Activated B cell treated with CpG ODN at 0.5 μM for 24 hours (primary cell): ENCODE measurements at regions not wholly inside any gene's neighbourhood (a gene's known extent, or its start where the extent isn't known, plus 50 kb on each side); places are given as distances from the start of the nearest gene placed in this dataset.
"Not testable (repeated sequence)": the region's sequence is repeated elsewhere in the genome, so short reads cannot be mapped to it uniquely, and the experiment has no call there.

Experiments used
- ATAC-seq: fragments of 200-7000 bp; cut with Tn5 transposase; one replicate; pipeline ENCODE4 v1.10.0; 2021; ENCODE audit warnings: low read depth, mild to moderate bottlenecking, moderate library complexity
- CTCF ChIA-PET: fragments of 350-600 bp; sonication (Branson Sonifier 250); formaldehyde crosslinking; loops from one replicate; lab custom pipeline; 2021; ENCODE audit warnings: antibody characterized with exemption; lab: Charles Lee
- POLR2A ChIA-PET: fragments of 350-600 bp; sonication (Branson Sonifier 250); formaldehyde crosslinking; loops from one replicate; lab custom pipeline; 2021; ENCODE audit warnings: antibody characterized with exemption; lab: Charles Lee
- DNase-seq: peaks from one replicate; pipeline ENCODE4 v3.0.0; 2022
- H3K27ac Mint-ChIP-seq: one replicate; pipeline ENCODE4 v1.8.0; 2020; ENCODE audit warnings: mixed read lengths
- H3K27me3 Mint-ChIP-seq: one replicate; pipeline ENCODE4 v1.8.0; 2021; ENCODE audit warnings: mixed read lengths
- H3K36me3 Mint-ChIP-seq: one replicate; pipeline ENCODE4 v1.8.0; 2021; ENCODE audit warnings: low read depth, mixed read lengths
- H3K4me1 Mint-ChIP-seq: one replicate; pipeline ENCODE4 v1.8.0; 2021; ENCODE audit warnings: mixed read lengths
- H3K4me3 Mint-ChIP-seq: one replicate; pipeline ENCODE4 v1.8.0; 2020; ENCODE audit warnings: mild to moderate bottlenecking, mixed read lengths
- H3K9me3 Mint-ChIP-seq: one replicate; pipeline ENCODE4 v1.8.0; 2020; ENCODE audit warnings: mixed read lengths
- intact Hi-C: fragments of 100-400 bp; cut with micrococcal nuclease; formaldehyde crosslinking; loops from one replicate; pipeline ENCODE4 v1.15.1; 2024
- TF ChIP-seq, protein P1 (sequence below): fragments of 200-600 bp; IDR thresholded peaks from one replicate; pipeline ENCODE4 v1.8.0; 2022; ENCODE audit warnings: antibody characterized with exemption, mild to moderate bottlenecking

DNA sequence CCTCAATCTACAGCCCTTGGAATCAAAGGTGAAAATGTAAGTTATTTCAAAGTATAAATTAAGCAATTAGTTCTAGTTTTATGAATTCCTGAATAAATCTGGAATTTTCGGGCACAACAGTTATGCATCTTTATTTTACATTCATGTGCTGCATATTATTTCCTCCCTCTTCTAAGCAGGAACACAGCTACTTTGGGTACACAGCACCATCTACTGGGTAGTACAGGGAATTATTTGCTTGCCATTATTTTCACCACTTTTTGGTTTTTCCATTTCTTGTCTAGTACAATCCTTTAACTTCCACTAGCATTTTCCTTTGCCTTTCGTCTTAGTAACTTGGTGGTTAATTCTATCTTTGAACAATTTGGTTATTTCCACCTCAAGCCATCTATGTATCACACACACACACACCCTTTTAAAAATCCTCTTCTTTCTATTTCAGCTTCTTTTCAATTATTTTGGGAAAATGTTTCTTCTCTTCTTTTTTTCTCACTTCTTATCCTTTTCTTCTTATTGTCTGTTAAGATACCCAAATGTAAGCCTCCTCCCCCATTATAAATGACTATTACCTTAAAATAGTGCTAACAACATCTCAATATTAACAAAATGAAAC, 451.0 kb downstream of the MFSD1 start:
- no peak overlapping the region for H3K27ac Mint-ChIP-seq

DNA sequence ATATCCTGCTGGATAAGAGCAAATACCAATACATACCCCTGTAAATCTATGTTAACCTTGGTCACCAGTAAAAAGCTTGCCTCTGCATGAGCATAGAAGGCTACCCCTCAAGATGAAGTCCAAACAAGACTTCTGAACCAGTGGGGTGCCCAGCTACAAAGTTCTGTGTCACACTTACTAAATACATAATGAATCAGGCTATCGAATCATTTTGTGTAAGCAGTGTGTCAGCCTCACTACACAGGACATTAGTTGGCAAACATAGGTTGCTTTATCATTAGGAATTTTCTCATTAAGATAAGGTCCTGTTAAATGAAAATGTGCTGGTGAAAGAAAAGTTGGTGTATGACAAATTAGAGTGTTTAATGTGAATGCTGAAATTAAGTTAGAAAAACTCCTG, 452.0 kb downstream of the MFSD1 start:
- intact Hi-C loops, result no loop called here
- H3K4me1 Mint-ChIP-seq, result no peaks in the 10 kb centered on the region
- peaks cover 2% of the 10 kb centered on the region for H3K36me3 Mint-ChIP-seq
- H3K27me3 Mint-ChIP-seq, result peaks cover 18% of the 10 kb centered on the region
- ATAC-seq (no peak), DNase-seq (no peak)
- CTCF ChIA-PET, result interaction anchor here (1.3 to 1.9 kb wide), 2 partner anchors 123 to 408 kb away, joined by 3 to 4 read pairs; no protein-coding TSS in a partner anchor
- no peak overlapping the region for H3K27ac Mint-ChIP-seq
- TF ChIP-seq, protein P1, sequence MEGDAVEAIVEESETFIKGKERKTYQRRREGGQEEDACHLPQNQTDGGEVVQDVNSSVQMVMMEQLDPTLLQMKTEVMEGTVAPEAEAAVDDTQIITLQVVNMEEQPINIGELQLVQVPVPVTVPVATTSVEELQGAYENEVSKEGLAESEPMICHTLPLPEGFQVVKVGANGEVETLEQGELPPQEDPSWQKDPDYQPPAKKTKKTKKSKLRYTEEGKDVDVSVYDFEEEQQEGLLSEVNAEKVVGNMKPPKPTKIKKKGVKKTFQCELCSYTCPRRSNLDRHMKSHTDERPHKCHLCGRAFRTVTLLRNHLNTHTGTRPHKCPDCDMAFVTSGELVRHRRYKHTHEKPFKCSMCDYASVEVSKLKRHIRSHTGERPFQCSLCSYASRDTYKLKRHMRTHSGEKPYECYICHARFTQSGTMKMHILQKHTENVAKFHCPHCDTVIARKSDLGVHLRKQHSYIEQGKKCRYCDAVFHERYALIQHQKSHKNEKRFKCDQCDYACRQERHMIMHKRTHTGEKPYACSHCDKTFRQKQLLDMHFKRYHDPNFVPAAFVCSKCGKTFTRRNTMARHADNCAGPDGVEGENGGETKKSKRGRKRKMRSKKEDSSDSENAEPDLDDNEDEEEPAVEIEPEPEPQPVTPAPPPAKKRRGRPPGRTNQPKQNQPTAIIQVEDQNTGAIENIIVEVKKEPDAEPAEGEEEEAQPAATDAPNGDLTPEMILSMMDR, result no peak
- no peak overlapping the region for H3K4me3 Mint-ChIP-seq
- H3K9me3 Mint-ChIP-seq, result peaks cover 22% of the 10 kb centered on the region
- POLR2A ChIA-PET, result no interaction called here

More for the DNA sequence above, 451.0 kb downstream of the MFSD1 start:
- TF ChIP-seq, protein P1, result no peak
- H3K4me1 Mint-ChIP-seq, result no peaks in the 10 kb centered on the region
- peaks cover 2% of the 10 kb centered on the region for H3K36me3 Mint-ChIP-seq
- ChIA-PET CTCF (no interaction called here), POLR2A (no interaction called here)
- H3K9me3 Mint-ChIP-seq, result peaks cover 22% of the 10 kb centered on the region
- no peak overlapping the region for H3K4me3 Mint-ChIP-seq
- intact Hi-C loops, result no loop called here
- peaks cover 17% of the 10 kb centered on the region for H3K27me3 Mint-ChIP-seq
- ATAC-seq (no peak), DNase-seq (no peak)

DNA sequence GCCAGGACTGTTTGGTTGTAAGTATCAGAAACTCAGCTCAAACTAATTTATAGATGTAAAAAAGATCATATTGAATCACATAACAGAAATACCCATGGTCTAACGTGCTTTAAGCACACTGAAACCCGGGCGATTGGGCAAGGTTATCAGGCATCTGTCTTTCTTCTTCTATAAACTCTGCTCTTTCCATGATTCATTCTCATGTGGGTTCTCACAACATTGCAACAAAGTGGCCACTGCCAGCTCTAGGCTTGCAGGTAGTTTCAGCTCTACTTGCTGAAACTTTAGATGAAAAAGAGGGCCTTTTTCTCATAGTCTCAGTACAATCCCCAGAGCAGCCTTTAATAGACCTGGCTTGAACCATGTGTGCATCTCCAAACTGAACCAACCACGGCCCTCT, 456.1 kb downstream of the MFSD1 start:
- Mint-ChIP-seq H3K27me3 (peaks cover 15% of the 10 kb centered on the region), H3K4me1 (no peaks in the 10 kb centered on the region), H3K27ac (no peak overlapping the region), H3K4me3 (no peak overlapping the region), H3K9me3 (peaks cover 8% of the 10 kb centered on the region), H3K36me3 (peaks cover 2% of the 10 kb centered on the region)
- TF ChIP-seq, protein P1, result no peak
- ChIA-PET CTCF (interaction anchor here (1.2 to 5.6 kb wide), 4 partner anchors 9 to 414 kb away, joined by 3 to 59 read pairs (median 10); no protein-coding TSS in a partner anchor), POLR2A (no interaction called here)
- ATAC-seq, result no peak
- intact Hi-C loops, result no loop called here
- DNase-seq, result no peak

DNA sequence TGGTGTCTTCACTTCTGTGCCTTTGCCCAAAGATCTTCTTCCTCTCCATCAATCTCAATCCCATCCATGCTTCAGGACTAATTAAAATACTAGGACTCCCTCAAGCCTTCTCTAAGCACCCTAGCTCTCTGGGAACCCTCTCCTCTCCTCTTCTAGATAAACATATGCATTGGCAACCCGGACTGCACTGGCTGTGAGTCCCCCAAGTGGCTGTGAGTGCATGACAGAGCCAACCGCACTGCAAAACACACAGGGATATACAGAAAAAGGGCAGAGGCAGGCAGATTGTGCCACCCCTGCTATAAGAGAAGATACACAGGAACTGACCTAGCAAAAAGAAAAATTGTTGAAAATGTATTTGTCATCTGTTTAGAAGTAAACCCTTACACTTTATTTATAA, 457.1 kb downstream of the MFSD1 start:
- peaks cover 12% of the 10 kb centered on the region for H3K27me3 Mint-ChIP-seq
- H3K9me3 Mint-ChIP-seq, result no peaks in the 10 kb centered on the region
- ATAC-seq (no peak), DNase-seq (no peak)
- ChIA-PET POLR2A (no interaction called here), CTCF (interaction anchor here (0.6 to 5.6 kb wide), 8 partner anchors 9 to 748 kb away, joined by 3 to 59 read pairs (median 5); no protein-coding TSS in a partner anchor)
- H3K27ac Mint-ChIP-seq, result no peak overlapping the region
- no peaks in the 10 kb centered on the region for H3K4me1 Mint-ChIP-seq
- no peak overlapping the region for H3K4me3 Mint-ChIP-seq
- TF ChIP-seq, protein P1, result no peak
- intact Hi-C loops, result no loop called here
- H3K36me3 Mint-ChIP-seq, result no peaks in the 10 kb centered on the region

DNA sequence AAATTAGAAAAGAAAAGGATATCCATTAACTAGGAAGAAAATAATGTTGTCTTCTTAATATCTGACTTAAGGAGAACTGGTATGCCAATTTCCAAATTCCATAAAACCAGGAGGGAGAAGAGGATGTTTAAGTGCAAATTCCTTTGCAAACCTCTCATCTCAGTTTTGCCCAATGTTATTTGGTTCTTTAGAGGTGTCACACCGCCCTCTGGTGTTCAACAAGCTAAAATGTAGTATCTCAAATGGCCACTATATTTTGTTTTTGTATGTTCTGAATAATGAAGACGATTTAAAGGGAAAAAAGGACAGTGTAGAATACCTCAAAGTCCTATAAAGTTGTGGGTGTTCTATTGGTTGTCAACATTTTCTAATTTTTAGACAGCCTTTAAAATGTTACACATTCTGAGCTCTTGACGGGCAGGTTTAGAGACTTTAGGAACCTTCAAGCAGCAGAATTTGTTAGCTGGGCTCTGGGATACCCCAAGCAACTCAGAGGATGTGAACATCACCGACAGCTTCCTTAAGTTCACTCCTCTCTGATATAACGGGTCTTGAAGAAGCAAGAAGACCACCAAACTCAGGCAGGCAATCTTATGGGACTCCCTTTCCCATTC, 458.3 kb downstream of the MFSD1 start:
- ATAC-seq, result no peak
- H3K27ac Mint-ChIP-seq, result no peak overlapping the region
- TF ChIP-seq, protein P1, result no peak
- peaks cover 9% of the 10 kb centered on the region for H3K27me3 Mint-ChIP-seq
- intact Hi-C loops, result loop anchor here (1.0 to 10.0 kb wide), 6 partner anchors 130 to 1085 kb away; no protein-coding TSS in a partner anchor
- no peaks in the 10 kb centered on the region for H3K36me3 Mint-ChIP-seq
- POLR2A ChIA-PET, result no interaction called here
- H3K4me3 Mint-ChIP-seq, result no peak overlapping the region
- no peaks in the 10 kb centered on the region for H3K4me1 Mint-ChIP-seq
- no peak for DNase-seq
- H3K9me3 Mint-ChIP-seq, result no peaks in the 10 kb centered on the region
- CTCF ChIA-PET, result interaction anchor here (0.8 to 5.6 kb wide), 16 partner anchors 8 to 1728 kb away, joined by 3 to 59 read pairs (median 4); no protein-coding TSS in a partner anchor

DNA sequence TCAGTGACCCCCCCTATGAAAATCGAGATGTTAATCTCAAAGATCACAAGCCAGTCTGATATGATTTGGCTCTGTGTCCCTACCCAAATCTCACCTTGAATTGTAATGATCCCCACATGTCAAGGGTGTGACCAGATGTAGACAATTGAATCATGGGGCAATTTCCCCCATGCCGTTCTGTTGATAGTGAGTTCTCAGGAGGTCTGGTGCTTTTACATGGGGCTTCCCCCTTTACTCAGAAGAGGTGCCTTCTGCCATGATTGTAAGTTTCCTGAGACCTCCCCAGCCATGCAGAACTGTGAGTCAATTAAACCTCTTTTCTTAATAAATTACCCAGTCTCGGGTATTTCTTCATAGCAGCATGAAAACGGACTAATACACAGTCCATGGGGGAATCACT, 459.5 kb downstream of the MFSD1 start:
- H3K27me3 Mint-ChIP-seq, H3K9me3 Mint-ChIP-seq, H3K27ac Mint-ChIP-seq, H3K4me1 Mint-ChIP-seq, H3K4me3 Mint-ChIP-seq, H3K36me3 Mint-ChIP-seq, DNase-seq, ATAC-seq, POLR2A ChIA-PET: not testable (repeated sequence)
- CTCF ChIA-PET, result interaction anchor here (1.5 to 5.6 kb wide), 2 partner anchors 417 to 545 kb away, joined by 3 to 59 read pairs; no protein-coding TSS in a partner anchor
- intact Hi-C loops, result loop anchor here (2.0 to 10.0 kb wide), 2 partner anchors 535 to 1083 kb away; no protein-coding TSS in a partner anchor
